ENCODE measurements at regions not wholly inside any gene's neighbourhood (a gene's known extent, or its start where the extent isn't known, plus 50 kb on each side); places are given as distances from the start of the nearest gene placed in this dataset.
A peak's percentile ranks its signal among the peaks of the same experiment; 100 is the strongest.

GRCh38 chr6:21992178-21992967, 304.5 kb downstream of the PRL start:
- H4K91ac ChIP-seq (ENCODE audit: insufficient read length, low read depth, low read length), result no peak overlapping the region
- no peak overlapping the region for H2BK5ac ChIP-seq (ENCODE audit: insufficient read length, low read length)
- H2BK12ac ChIP-seq (ENCODE audit: insufficient read length, low read depth, low read length), result no peak overlapping the region
- H2AK5ac ChIP-seq (ENCODE audit: insufficient read length, low read length), result no peak overlapping the region
- H3K9me3 Mint-ChIP-seq, result no peaks in the 10 kb centered on the region
- H4K5ac ChIP-seq (ENCODE audit: insufficient read length, low read depth, low read length), result no peak overlapping the region
- no peaks in the 10 kb centered on the region for H3K27me3 Mint-ChIP-seq (ENCODE audit: low read depth)
- no peaks in the 10 kb centered on the region for H3K4me1 ChIP-seq (ENCODE audit: insufficient read depth, low read length)
- peaks cover 6% of the 10 kb centered on the region for H3K79me1 ChIP-seq (ENCODE audit: insufficient read depth, low read depth, low read length, poor library complexity, severe bottlenecking)
- H4K20me1 ChIP-seq (ENCODE audit: control insufficient read depth, insufficient read depth, insufficient read length), result no peaks in the 10 kb centered on the region
- no peak overlapping the region for H3K27ac ChIP-seq (ENCODE audit: insufficient read length, low read depth, low read length)
- no peak overlapping the region for H2AFZ ChIP-seq (ENCODE audit: low read length)
- H3K4me2 ChIP-seq (ENCODE audit: insufficient read depth, insufficient read length, low read length), result no peak overlapping the region
- no peak overlapping the region for H2BK120ac ChIP-seq (ENCODE audit: low read depth, low read length, poor library complexity, severe bottlenecking)
- H3K4me3 Mint-ChIP-seq, result no peak overlapping the region
- no peaks in the 10 kb centered on the region for H3K23me2 ChIP-seq (ENCODE audit: insufficient read length, low read depth, low read length, poor library complexity, severe bottlenecking)
- H3K36me3 Mint-ChIP-seq (ENCODE audit: insufficient read depth in 1 of 3, low read depth in 3 of 3), result peaks cover 0 to 2% (median 0%) of the 10 kb centered on the region in 3 experiments; a peak in 2 of 7 replicates
- no CpG with 5 or more reads among the region's 6 CpGs for WGBS (ENCODE audit: extremely low coverage, insufficient read length, low lambda C conversion rate)
- H3K27me3 ChIP-seq (ENCODE audit: insufficient read depth, low read length), result no peaks in the 10 kb centered on the region
- no peak overlapping the region for H3K14ac ChIP-seq (ENCODE audit: insufficient read depth, low read length)
- H3K79me2 ChIP-seq (ENCODE audit: insufficient read depth, low read length), result no peaks in the 10 kb centered on the region
- no peak overlapping the region for H3T11ph ChIP-seq (ENCODE audit: low read length)
- no peak overlapping the region for H2BK15ac ChIP-seq (ENCODE audit: low read depth, low read length)
- no peak overlapping the region for H3K56ac ChIP-seq (ENCODE audit: insufficient read length, low read depth, low read length)
- no peak for TF ChIP-seq CTCF (conservative IDR thresholded peaks at IDR 0.05)
- peaks cover 10 to 15% of the 10 kb centered on the region in 2 experiments for H3K4me1 Mint-ChIP-seq
- no peaks in the 10 kb centered on the region for H3K9me3 ChIP-seq (ENCODE audit: control insufficient read depth, low read depth, low read length)
- H3K18ac ChIP-seq (ENCODE audit: insufficient read length, low read depth, low read length), result no peak overlapping the region
- H3K9ac ChIP-seq (ENCODE audit: extremely low read depth, insufficient read length, low read length), result no peak overlapping the region
- DNase-seq, result no peak
- H2BK20ac ChIP-seq (ENCODE audit: low read depth, low read length, poor library complexity, severe bottlenecking), result no peak overlapping the region
- H3K4ac ChIP-seq (ENCODE audit: low read depth, low read length), result no peak overlapping the region
- no peak overlapping the region for H3K23ac ChIP-seq (ENCODE audit: insufficient read length, low read depth, low read length)
- no peak overlapping the region for H4K8ac ChIP-seq (replicated peaks; ENCODE audit: insufficient read length, low read depth, low read length)
- peak overlapping the region in 1 of 3 experiments; percentile 7; a peak in 2 of 7 replicates for H3K27ac Mint-ChIP-seq
